Uterus (tissue), 3 donors: ENCODE measurements at regions not wholly inside any gene's neighbourhood (a gene's known extent, or its start where the extent isn't known, plus 50 kb on each side); places are given as distances from the start of the nearest gene placed in this dataset.

Experiments used
- DNase-seq, 2 donors: peaks; one replicate each; pipeline ENCODE4 v3.0.0-alpha.2; 2019 to 2020
- H3K27ac ChIP-seq, 2 donors: fragments of 200-600 bp; sonication (generic); 1 replicate in 1 of 2; 2 replicates in 1 of 2; pipeline ENCODE4 v1.5.1; 2016 to 2018
- H3K27me3 ChIP-seq, 2 donors: fragments of 200-600 bp; sonication (generic); one replicate each; pipeline ENCODE4 v1.5.1; 2018 to 2019; ENCODE audit warnings: control low read depth in 1 of 2
- H3K36me3 ChIP-seq, 2 donors: fragments of 200-600 bp; sonication (generic); one replicate each; pipeline ENCODE4 v1.5.1; 2019; ENCODE audit warnings: control low read depth in 1 of 2
- H3K4me1 ChIP-seq, 2 donors: fragments of 200-600 bp; sonication (generic); one replicate each; pipeline ENCODE4 v1.5.1; 2018 to 2019; ENCODE audit warnings: control low read depth in 1 of 2
- H3K4me3 ChIP-seq, 2 donors: fragments of 200-600 bp; sonication (generic); 1 replicate in 1 of 2; 2 replicates in 1 of 2; pipeline ENCODE4 v1.5.1; 2018 to 2019; ENCODE audit warnings: mild to moderate bottlenecking in 1 of 2
- H3K9me3 ChIP-seq, 2 donors: fragments of 200-600 bp; sonication (generic); one replicate each; pipeline ENCODE4 v1.5.1; 2019; ENCODE audit warnings: control low read depth in 1 of 2
- CTCF ChIP-seq, 4 experiments: fragments of 200-600 bp in 2 of 4; fragments of 450-650 bp in 2 of 4; sonication (generic) in 2 of 4; IDR thresholded peaks; one replicate each; pipeline ENCODE4 v1.5.1; 2016 to 2019; ENCODE audit warnings: antibody characterized with exemption in 4 of 4, mild to moderate bottlenecking in 2 of 4, moderate library complexity in 1 of 4
- POLR2A ChIP-seq, 2 donors: fragments of 450-650 bp; IDR thresholded peaks; one replicate each; pipeline ENCODE4 v1.6.1; 2016; ENCODE audit warnings: antibody characterized with exemption in 2 of 2, mild to moderate bottlenecking in 1 of 2, moderate library complexity in 1 of 2
- intact Hi-C: fragments of 100-400 bp; cut with DNase I; formaldehyde crosslinking; loops from one replicate; pipeline ENCODE4 v1.15.1; 2023; ENCODE audit warnings: low total_unique reads
- donor health status: DM: yes; HTN: yes; CAD: no.

GRCh38 chr11:95283146-95283545, 52.1 kb upstream of the SESN3 start:
- intact Hi-C loops = no loop called here
- no peak overlapping the region for H3K27ac ChIP-seq

GRCh38 chr11:95282291-95282751, 51.3 kb upstream of the SESN3 start:
- no peak for DNase-seq
- no peak overlapping the region for H3K4me3 ChIP-seq
- H3K27me3 ChIP-seq = no peaks in the 10 kb centered on the region
- no peaks in the 10 kb centered on the region for H3K4me1 ChIP-seq
- no peaks in the 10 kb centered on the region for H3K36me3 ChIP-seq
- no peaks in the 10 kb centered on the region for H3K9me3 ChIP-seq
- TF ChIP-seq POLR2A (IDR thresholded peaks at IDR 0.05) = no peak
- TF ChIP-seq CTCF (IDR thresholded peaks at IDR 0.05) = no peak
- intact Hi-C loops = no loop called here
- no peak overlapping the region for H3K27ac ChIP-seq

More at GRCh38 chr11:95283146-95283545, 52.1 kb upstream of the SESN3 start:
- TF ChIP-seq CTCF (IDR thresholded peaks at IDR 0.05) (no peak), POLR2A (IDR thresholded peaks at IDR 0.05) (no peak)
- DNase-seq = no peak
- Histone ChIP-seq H3K4me1 (no peaks in the 10 kb centered on the region), H3K27me3 (no peaks in the 10 kb centered on the region), H3K9me3 (no peaks in the 10 kb centered on the region), H3K4me3 (no peak overlapping the region), H3K36me3 (no peaks in the 10 kb centered on the region)
